Cardiac fibroblast (primary cell): ENCODE measurements at regions not wholly inside any gene's neighbourhood (a gene's known extent, or its start where the extent isn't known, plus 50 kb on each side); places are given as distances from the start of the nearest gene placed in this dataset.

Source experiments
- DNase-seq, 2 donors: peaks; one replicate each; pipeline versions ENCODE4 v3.0.0 to v3.0.0-alpha.2; 2010; ENCODE audit warnings: low read depth in 2 of 2
- H3K4me3 ChIP-seq, 2 donors: replicated peaks in 1 of 2; 1 replicate in 1 of 2; 2 replicates in 1 of 2; pipeline ENCODE4 v1.5.1; 2011; ENCODE audit warnings: low read depth in 2 of 2, low read length in 2 of 2, mild to moderate bottlenecking in 2 of 2, moderate library complexity in 1 of 2
- CTCF ChIP-seq: IDR thresholded peaks from one replicate; pipeline ENCODE4 v1.5.1; 2011; ENCODE audit warnings: low read depth, mild to moderate bottlenecking, low read length, inconsistent platforms

DNA sequence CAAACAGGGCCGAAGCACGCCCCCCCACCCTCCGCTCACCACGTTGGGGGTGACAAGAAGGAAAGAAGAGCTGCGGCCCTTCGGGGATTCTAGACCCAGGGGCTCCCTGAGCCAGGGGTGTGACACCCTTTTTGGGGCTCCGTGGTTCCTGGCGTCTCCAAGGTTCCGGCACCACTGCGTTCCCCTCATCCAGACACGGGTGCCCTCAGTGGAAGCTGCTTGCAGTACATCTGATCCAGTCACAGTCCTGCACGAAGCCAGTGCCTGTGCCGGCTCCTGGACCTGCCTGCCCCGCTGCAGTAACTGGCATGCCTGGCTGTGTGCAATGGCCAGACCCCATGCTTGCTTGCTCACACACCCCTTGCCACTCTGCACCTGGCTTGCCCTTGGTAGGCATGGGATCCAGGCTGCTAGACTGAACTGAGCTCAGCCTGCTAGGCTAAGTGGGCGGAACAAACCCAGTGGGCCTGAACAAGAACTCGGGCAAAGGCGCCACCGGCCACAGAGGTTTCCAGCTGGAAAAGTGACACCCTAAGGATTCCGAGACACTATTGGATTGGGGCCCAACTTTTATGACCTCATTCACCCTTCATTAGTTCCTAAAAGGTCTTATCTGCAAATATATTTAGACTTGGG, 420.4 kb upstream of the AGA start:
- no peak for DNase-seq
- no peak overlapping the region for H3K4me3 ChIP-seq
- no peak for TF ChIP-seq CTCF

DNA sequence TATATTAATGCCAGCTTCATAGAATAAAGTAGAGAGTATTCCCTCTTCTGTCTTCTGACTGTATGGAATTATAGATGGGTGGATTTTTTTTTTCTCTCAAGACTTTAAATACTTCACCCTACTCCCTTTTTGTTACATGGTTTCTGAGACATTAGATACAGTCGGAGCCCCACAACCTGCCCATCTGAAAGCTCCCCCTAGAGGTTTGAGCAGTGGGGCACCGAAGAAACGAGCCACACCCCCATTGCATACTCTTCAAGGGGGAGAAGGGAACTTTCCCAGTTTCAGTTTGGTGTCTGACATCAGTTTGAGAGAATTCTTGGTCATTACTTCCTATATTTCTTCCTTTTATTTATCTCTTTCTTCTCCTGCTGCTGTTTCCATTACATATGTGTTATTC, 437.6 kb upstream of the AGA start:
- H3K4me3 ChIP-seq = no peak overlapping the region
- no peak for TF ChIP-seq CTCF
- DNase-seq = no peak

- no peak for TF ChIP-seq CTCF
- no peak for DNase-seq
- H3K4me3 ChIP-seq = no peak overlapping the region
These were observed 452.9 kb upstream of the AGA start for GRCh38 chr4:177895136-177895535.

DNA sequence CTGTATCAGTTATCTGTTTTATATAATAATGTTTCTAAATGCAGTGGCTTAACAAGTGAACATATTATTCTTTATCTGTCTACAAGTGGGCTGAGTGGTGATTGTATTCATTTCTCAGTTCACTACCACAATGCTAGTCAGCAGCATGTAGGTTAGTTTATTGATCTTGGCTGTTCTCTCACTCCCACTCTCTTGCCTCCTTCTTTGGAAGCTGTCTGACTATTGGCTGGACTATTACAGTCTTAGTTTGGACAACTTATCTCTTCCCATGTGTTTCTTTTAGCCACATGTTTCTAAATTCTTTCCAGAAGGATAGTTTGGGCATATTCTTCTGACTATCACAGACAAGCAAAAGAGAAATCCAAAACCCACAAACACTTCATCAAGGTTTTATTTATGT, 459.5 kb upstream of the AGA start:
- no peak for DNase-seq
- no peak overlapping the region for H3K4me3 ChIP-seq

DNA sequence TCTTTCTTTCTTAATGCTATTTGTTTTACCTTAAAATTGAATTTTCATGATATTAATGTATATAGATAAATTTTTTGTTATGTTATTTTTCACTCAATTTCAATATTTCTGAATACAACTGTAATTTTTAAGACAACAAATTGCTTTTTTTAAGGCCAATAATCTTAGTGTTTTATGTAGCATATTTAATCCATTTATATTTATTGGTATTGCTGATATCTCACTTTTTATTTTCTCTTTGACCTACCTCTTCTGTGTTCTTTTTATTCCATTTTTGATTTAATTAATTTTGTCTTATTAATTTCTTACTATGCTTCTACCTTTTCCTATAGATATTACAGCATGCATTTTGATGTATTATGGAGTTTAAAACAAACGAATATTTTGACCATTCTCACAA, 460.1 kb upstream of the AGA start:
- H3K4me3 ChIP-seq = no peak overlapping the region
- DNase-seq = no peak
- TF ChIP-seq CTCF = no peak

More for the DNA sequence above, 459.5 kb upstream of the AGA start:
- TF ChIP-seq CTCF = no peak

GRCh38 chr4:177907736-177908424, 465.6 kb upstream of the AGA start:
- TF ChIP-seq CTCF = no peak
- DNase-seq = no peak
- no peak overlapping the region for H3K4me3 ChIP-seq

DNA sequence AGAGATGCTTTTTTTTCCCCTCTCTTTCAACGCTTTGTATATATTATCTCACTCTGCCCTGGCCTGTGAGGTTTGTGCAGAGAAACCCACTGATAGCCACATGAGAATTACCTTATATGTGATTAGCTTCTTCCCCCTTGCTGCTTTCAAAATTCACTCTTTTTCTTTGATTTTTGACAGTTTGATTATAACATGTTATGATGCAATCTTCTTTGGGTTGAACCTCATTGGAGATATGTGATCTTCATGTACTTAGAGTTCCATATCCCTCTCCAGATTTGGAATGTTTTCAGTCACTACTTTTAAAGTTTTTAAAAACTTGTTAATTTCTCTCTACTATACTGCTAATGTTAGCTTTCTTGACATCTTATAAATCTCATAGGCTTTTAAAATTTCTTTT, 479.5 kb upstream of the AGA start:
- TF ChIP-seq CTCF = no peak
- no peak for DNase-seq
- H3K4me3 ChIP-seq = no peak overlapping the region
